ENCODE measurements at regions not wholly inside any gene's neighbourhood (a gene's known extent, or its start where the extent isn't known, plus 50 kb on each side); places are given as distances from the start of the nearest gene placed in this dataset.
"Not testable (repeated sequence)": the region's sequence is repeated elsewhere in the genome, so short reads cannot be mapped to it uniquely, and the experiment has no call there.

- 92% methylated on average over 3 of the region's 3 CpGs for WGBS (ENCODE audit: insufficient coverage)
- no peak overlapping the region for H3K4me3 ChIP-seq (ENCODE audit: low read length)
- H3K27me3 ChIP-seq (ENCODE audit: control insufficient read depth, insufficient read depth, low read length) = no peaks in the 10 kb centered on the region
- intact Hi-C loops (cut with micrococcal nuclease) = no loop called here
- Mint-ChIP-seq H3K9me3 (no peaks in the 10 kb centered on the region), H3K36me3 (no peaks in the 10 kb centered on the region), H3K27ac (no peak overlapping the region), H3K4me1 (no peaks in the 10 kb centered on the region), H3K27me3 (ENCODE audit: low read depth in 2 of 2) (peaks cover 30 to 68% of the 10 kb centered on the region in 2 donors), H3K4me3 (no peak overlapping the region)
- TF ChIP-seq, protein P1, sequence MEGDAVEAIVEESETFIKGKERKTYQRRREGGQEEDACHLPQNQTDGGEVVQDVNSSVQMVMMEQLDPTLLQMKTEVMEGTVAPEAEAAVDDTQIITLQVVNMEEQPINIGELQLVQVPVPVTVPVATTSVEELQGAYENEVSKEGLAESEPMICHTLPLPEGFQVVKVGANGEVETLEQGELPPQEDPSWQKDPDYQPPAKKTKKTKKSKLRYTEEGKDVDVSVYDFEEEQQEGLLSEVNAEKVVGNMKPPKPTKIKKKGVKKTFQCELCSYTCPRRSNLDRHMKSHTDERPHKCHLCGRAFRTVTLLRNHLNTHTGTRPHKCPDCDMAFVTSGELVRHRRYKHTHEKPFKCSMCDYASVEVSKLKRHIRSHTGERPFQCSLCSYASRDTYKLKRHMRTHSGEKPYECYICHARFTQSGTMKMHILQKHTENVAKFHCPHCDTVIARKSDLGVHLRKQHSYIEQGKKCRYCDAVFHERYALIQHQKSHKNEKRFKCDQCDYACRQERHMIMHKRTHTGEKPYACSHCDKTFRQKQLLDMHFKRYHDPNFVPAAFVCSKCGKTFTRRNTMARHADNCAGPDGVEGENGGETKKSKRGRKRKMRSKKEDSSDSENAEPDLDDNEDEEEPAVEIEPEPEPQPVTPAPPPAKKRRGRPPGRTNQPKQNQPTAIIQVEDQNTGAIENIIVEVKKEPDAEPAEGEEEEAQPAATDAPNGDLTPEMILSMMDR (IDR thresholded peaks at IDR 0.05) = no peak
- DNase-seq = no peak
- no peaks in the 10 kb centered on the region for H3K9me3 ChIP-seq (ENCODE audit: control insufficient read depth, insufficient read depth, low read length)
- no peaks in the 10 kb centered on the region for H3K36me3 ChIP-seq (ENCODE audit: control insufficient read depth, insufficient read depth, low read length)
- no peak for ATAC-seq
- H3K27ac ChIP-seq (ENCODE audit: low read length) = no peak overlapping the region
- H3K4me1 ChIP-seq (ENCODE audit: control insufficient read depth, insufficient read depth, low read length) = no peaks in the 10 kb centered on the region
Measured at GRCh38 chr2:176790468-176790867, 422.1 kb upstream of the HNRNPA3 start.

GRCh38 chr2:176793792-176794191 lies 418.8 kb upstream of the HNRNPA3 start:
- Mint-ChIP-seq H3K27ac (no peak overlapping the region), H3K27me3 (ENCODE audit: low read depth in 2 of 2) (peaks cover 36 to 64% of the 10 kb centered on the region in 2 donors), H3K4me3 (no peak overlapping the region), H3K4me1 (no peaks in the 10 kb centered on the region), H3K9me3 (no peaks in the 10 kb centered on the region), H3K36me3 (no peaks in the 10 kb centered on the region)
- Histone ChIP-seq H3K27me3 (ENCODE audit: control insufficient read depth, insufficient read depth, low read length) (no peaks in the 10 kb centered on the region), H3K36me3 (ENCODE audit: control insufficient read depth, insufficient read depth, low read length) (no peaks in the 10 kb centered on the region), H3K9me3 (ENCODE audit: control insufficient read depth, insufficient read depth, low read length) (no peaks in the 10 kb centered on the region), H3K27ac (ENCODE audit: low read length) (no peak overlapping the region), H3K4me3 (ENCODE audit: low read length) (no peak overlapping the region), H3K4me1 (ENCODE audit: control insufficient read depth, insufficient read depth, low read length) (no peaks in the 10 kb centered on the region)
- ATAC-seq = no peak
- intact Hi-C loops (cut with micrococcal nuclease) = no loop called here
- TF ChIP-seq, protein P1 (IDR thresholded peaks at IDR 0.05) = no peak
- DNase-seq = no peak
- WGBS (ENCODE audit: insufficient coverage) = 96% methylated on average over 5 of the region's 6 CpGs

DNA sequence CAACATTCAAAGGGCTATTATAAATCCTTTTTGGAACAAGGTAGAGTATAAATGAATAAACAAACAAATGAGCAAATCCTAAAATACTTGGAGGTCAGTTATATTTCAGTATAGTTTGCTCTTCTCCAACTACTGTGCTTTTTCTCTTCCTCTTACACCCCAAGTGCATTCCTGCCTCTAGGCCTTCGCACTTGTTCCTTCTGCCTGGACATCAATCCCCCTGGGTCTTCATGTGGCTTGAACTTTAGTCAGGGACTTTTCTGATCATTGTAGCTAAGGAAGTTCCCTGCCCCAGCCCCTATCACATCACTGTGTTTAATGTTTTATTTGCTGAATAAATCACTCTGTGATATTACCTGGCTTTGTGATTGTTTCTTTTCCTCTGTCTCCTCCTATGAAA lies 418.2 kb upstream of the HNRNPA3 start:
- DNase-seq (no peak), ATAC-seq (no peak)
- no peak overlapping the region for H3K4me3 ChIP-seq (ENCODE audit: low read length)
- H3K4me1 ChIP-seq (ENCODE audit: control insufficient read depth, insufficient read depth, low read length) = no peaks in the 10 kb centered on the region
- no peak overlapping the region for H3K27ac Mint-ChIP-seq
- no peaks in the 10 kb centered on the region for H3K9me3 ChIP-seq (ENCODE audit: control insufficient read depth, insufficient read depth, low read length)
- H3K27ac ChIP-seq (ENCODE audit: low read length) = no peak overlapping the region
- no peak overlapping the region for H3K4me3 Mint-ChIP-seq
- no peaks in the 10 kb centered on the region for H3K36me3 ChIP-seq (ENCODE audit: control insufficient read depth, insufficient read depth, low read length)
- H3K27me3 Mint-ChIP-seq (ENCODE audit: low read depth in 2 of 2) = peaks cover 36 to 58% of the 10 kb centered on the region in 2 donors
- 100% methylated on average over 1 of the region's 1 CpG for WGBS (ENCODE audit: insufficient coverage)
- intact Hi-C loops (cut with micrococcal nuclease) = no loop called here
- no peaks in the 10 kb centered on the region for H3K9me3 Mint-ChIP-seq
- TF ChIP-seq, protein P1 (IDR thresholded peaks at IDR 0.05) = no peak
- H3K27me3 ChIP-seq (ENCODE audit: control insufficient read depth, insufficient read depth, low read length) = no peaks in the 10 kb centered on the region
- no peaks in the 10 kb centered on the region for H3K36me3 Mint-ChIP-seq
- no peaks in the 10 kb centered on the region for H3K4me1 Mint-ChIP-seq

DNA sequence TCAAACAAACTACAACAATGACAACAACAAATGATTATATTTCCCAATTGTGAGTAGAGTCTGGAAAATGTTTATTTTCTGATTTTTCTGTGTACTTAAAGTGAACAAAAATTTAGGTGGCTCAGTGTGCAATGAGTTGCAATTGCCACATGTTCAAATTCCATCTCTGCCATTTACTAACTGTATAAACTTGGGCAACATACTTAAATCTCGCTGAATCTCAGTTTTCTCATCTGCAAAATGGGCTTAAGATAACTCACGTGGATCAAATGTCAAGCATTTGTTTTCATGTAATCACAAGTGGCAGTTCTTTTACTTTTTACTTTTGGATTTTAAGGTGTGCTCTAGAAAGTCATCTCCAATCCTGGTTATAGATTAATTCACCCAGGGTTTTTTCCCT lies 416.8 kb upstream of the HNRNPA3 start:
- no peaks in the 10 kb centered on the region for H3K27me3 ChIP-seq (ENCODE audit: control insufficient read depth, insufficient read depth, low read length)
- peaks cover 35 to 56% of the 10 kb centered on the region in 2 donors for H3K27me3 Mint-ChIP-seq (ENCODE audit: low read depth in 2 of 2)
- H3K27ac Mint-ChIP-seq = no peak overlapping the region
- H3K4me3 Mint-ChIP-seq = no peak overlapping the region
- WGBS (ENCODE audit: insufficient coverage) = 93% methylated on average over 2 of the region's 2 CpGs
- no peaks in the 10 kb centered on the region for H3K4me1 Mint-ChIP-seq
- TF ChIP-seq, protein P1 (IDR thresholded peaks at IDR 0.05) = no peak
- H3K9me3 ChIP-seq (ENCODE audit: control insufficient read depth, insufficient read depth, low read length) = no peaks in the 10 kb centered on the region
- no peaks in the 10 kb centered on the region for H3K4me1 ChIP-seq (ENCODE audit: control insufficient read depth, insufficient read depth, low read length)
- no peaks in the 10 kb centered on the region for H3K36me3 ChIP-seq (ENCODE audit: control insufficient read depth, insufficient read depth, low read length)
- no peak overlapping the region for H3K4me3 ChIP-seq (ENCODE audit: low read length)
- intact Hi-C loops (cut with micrococcal nuclease) = no loop called here
- no peak overlapping the region for H3K27ac ChIP-seq (ENCODE audit: low read length)
- H3K9me3 Mint-ChIP-seq = no peaks in the 10 kb centered on the region
- DNase-seq (no peak), ATAC-seq (no peak)
- no peaks in the 10 kb centered on the region for H3K36me3 Mint-ChIP-seq

DNA sequence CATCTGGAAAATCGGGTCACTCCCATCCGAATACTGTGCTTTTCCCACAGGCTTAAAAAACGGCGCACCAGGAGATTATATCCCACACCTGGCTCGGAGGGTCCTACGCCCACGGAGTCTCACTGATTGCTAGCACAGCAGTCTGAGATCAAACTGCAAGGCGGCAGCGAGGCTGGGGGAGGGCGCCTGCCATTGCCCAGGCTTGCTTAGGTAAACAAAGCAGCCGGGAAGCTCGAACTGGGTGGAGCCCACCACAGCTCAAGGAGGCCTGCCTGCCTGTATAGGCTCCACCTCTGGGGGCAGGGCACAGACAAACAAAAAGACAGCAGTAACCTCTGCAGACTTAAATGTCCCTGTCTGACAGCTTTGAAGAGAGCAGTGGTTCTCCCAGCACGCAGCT lies 415.9 kb upstream of the HNRNPA3 start:
- H3K4me1 Mint-ChIP-seq; DNase-seq; H3K4me3 Mint-ChIP-seq; H3K27ac Mint-ChIP-seq; H3K36me3 ChIP-seq (ENCODE audit: control insufficient read depth, insufficient read depth, low read length); intact Hi-C loops (cut with micrococcal nuclease); H3K9me3 Mint-ChIP-seq; H3K4me3 ChIP-seq (ENCODE audit: low read length); H3K36me3 Mint-ChIP-seq; ATAC-seq; H3K4me1 ChIP-seq (ENCODE audit: control insufficient read depth, insufficient read depth, low read length); H3K27ac ChIP-seq (ENCODE audit: low read length); H3K27me3 ChIP-seq (ENCODE audit: control insufficient read depth, insufficient read depth, low read length); H3K9me3 ChIP-seq (ENCODE audit: control insufficient read depth, insufficient read depth, low read length): not testable (repeated sequence)
- peaks cover 28 to 47% of the 10 kb centered on the region in 2 donors for H3K27me3 Mint-ChIP-seq (ENCODE audit: low read depth in 2 of 2)
- 98% methylated on average over 12 of the region's 13 CpGs for WGBS (ENCODE audit: insufficient coverage)

Measured in natural killer cell (primary cell).